GM23248 (cell line): ENCODE measurements at regions not wholly inside any gene's neighbourhood (a gene's known extent, or its start where the extent isn't known, plus 50 kb on each side); places are given as distances from the start of the nearest gene placed in this dataset.

ENCODE experiments used
- EZH2 ChIP-seq: fragments of 200-600 bp; sonication (generic); IDR thresholded peaks from 2 replicates; pipeline ENCODE4 v1.6.1; 2018; ENCODE audit warnings: antibody characterized with exemption, mild to moderate bottlenecking; ENCODE audit not compliant: insufficient read depth, poor library complexity, severe bottlenecking
- EZH2phosphoT487 ChIP-seq: fragments of 200-600 bp; sonication (generic); IDR thresholded peaks from 2 replicates; pipeline ENCODE4 v1.6.1; 2018; ENCODE audit warnings: antibody characterized with exemption, moderate library complexity, mild to moderate bottlenecking, low read depth; ENCODE audit not compliant: insufficient read depth

DNA sequence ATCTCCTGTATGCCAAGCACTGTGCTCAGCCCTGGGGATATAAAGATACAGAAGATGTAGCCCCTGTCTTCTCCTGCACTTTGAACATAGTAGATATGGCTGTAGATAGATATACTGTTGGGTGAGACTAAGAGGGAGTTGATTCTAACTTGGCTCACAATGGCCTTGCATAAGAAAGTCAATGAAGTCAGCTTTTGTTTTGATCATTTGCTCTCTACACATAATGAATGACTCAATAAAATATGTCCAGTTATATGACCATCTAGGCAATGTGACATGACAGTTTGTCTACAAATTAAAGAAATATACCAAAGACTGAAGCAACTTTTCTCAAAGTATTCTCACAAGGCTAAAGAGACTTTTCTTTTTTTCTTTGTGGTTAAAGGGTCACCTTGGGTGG lies 147.6 kb upstream of the DIPK2B start:
- TF ChIP-seq EZH2 (no peak), EZH2phosphoT487 (no peak)
